ENCODE measurements at regions not wholly inside any gene's neighbourhood (a gene's known extent, or its start where the extent isn't known, plus 50 kb on each side); places are given as distances from the start of the nearest gene placed in this dataset.
"Not testable (repeated sequence)": the region's sequence is repeated elsewhere in the genome, so short reads cannot be mapped to it uniquely, and the experiment has no call there.

DNA sequence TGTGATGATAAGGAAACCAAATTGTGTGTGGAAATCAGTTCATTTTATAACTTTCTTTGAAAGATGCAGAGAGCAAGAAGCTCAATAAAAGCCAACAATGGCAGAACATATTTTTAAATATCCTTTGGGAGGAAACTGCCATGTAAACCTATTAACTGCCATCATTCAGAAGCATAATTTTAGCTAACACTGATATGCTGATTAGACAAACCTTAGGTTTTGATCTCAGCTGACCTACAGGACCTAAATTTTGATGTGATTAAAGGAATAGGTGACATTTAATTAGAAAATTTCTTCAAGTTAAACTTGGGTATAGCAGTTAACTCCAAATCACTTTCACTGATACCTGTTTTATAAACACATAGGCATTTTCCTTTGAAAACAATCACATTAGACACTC lies 187.1 kb downstream of the TFAP2B start:
- Mint-ChIP-seq H3K36me3 (no peaks in the 10 kb centered on the region), H3K27ac (no peak overlapping the region), H3K4me3 (no peak overlapping the region), H3K9me3 (peaks cover 13% of the 10 kb centered on the region), H3K4me1 (no peaks in the 10 kb centered on the region)
- no peak for DNase-seq (ENCODE audit: low spot score in 2 of 2)
- no peak for ATAC-seq

DNA sequence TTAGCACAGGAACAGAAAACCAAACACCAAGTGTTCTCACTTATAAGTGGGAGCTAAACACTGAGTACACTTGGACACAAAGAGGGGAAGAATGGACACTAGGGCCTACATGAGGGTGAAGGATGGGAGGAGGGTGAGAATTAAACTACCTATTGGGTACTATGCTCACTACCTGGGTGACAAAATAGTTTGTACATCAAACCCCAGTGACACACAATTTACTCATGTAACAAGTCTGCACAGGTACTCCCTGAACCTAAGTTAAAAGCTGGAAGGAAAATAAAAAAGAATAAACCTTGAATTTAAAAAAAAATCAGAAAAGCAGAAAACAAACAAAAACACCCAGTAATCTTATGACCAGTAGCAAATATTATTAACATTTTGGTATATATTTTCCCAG lies 188.6 kb downstream of the TFAP2B start:
- H3K4me1 Mint-ChIP-seq: no peaks in the 10 kb centered on the region
- H3K36me3 Mint-ChIP-seq: no peaks in the 10 kb centered on the region
- no peak overlapping the region for H3K27ac Mint-ChIP-seq
- no peak overlapping the region for H3K4me3 Mint-ChIP-seq
- no peak for DNase-seq (ENCODE audit: low spot score in 2 of 2)
- ATAC-seq: no peak
- H3K9me3 Mint-ChIP-seq: peaks cover 5% of the 10 kb centered on the region

DNA sequence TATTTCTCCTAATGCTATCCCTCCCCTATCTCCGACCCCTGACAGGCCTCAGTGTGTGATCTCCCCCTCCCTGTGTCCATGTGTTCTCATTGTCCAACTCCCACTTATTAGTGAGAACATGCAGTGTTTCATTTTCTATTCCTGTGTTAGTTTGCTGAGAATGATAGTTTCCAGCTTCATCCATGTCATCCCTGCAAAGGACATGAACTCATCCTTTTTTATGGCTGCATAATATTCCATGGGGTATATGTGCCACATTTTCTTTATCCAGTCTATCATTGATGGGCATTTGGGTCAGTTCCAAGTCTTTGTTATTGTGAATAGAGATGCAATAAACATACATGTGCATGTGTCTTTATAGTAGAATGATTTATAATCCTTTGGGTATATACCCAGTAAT lies 190.0 kb downstream of the TFAP2B start:
- not testable (repeated sequence) for H3K4me3 Mint-ChIP-seq; H3K27ac Mint-ChIP-seq; DNase-seq (ENCODE audit: low spot score in 2 of 2); ATAC-seq; H3K9me3 Mint-ChIP-seq; H3K4me1 Mint-ChIP-seq; H3K36me3 Mint-ChIP-seq

GRCh38 chr6:51013376-51013775 lies 194.7 kb downstream of the TFAP2B start:
- Mint-ChIP-seq H3K9me3 (peaks cover 4% of the 10 kb centered on the region), H3K4me3 (no peak overlapping the region), H3K27ac (no peak overlapping the region), H3K36me3 (no peaks in the 10 kb centered on the region), H3K4me1 (no peaks in the 10 kb centered on the region)
- DNase-seq (ENCODE audit: low spot score in 2 of 2) (no peak), ATAC-seq (no peak)

DNA sequence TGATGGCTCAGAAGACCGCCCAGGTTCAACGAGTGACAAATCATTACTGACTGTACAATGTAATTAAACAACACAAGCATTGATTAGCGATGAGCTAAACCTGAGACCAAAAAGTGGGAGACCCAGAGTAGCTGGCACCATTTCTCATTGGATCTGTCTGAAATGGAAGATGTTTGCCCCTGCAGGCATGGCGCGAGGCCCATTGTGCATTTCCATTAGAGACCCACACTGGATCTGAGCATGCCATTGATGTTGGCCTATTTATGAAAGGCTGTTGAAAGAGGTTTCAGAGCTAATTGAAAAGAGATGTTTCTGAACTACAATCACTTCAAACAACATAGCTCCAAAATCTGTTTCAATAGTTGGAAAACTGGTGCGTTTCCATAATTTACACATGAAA lies 196.7 kb downstream of the TFAP2B start:
- Mint-ChIP-seq H3K4me1 (no peaks in the 10 kb centered on the region), H3K4me3 (no peak overlapping the region), H3K9me3 (peaks cover 4% of the 10 kb centered on the region), H3K27ac (no peak overlapping the region), H3K36me3 (no peaks in the 10 kb centered on the region)
- ATAC-seq (no peak), DNase-seq (ENCODE audit: low spot score in 2 of 2) (no peak)

- Mint-ChIP-seq H3K4me1 (no peaks in the 10 kb centered on the region), H3K9me3 (peaks cover 4% of the 10 kb centered on the region), H3K4me3 (no peak overlapping the region), H3K27ac (no peak overlapping the region), H3K36me3 (no peaks in the 10 kb centered on the region)
- ATAC-seq (no peak), DNase-seq (ENCODE audit: low spot score in 2 of 2) (no peak)
Measured at GRCh38 chr6:51016489-51016888, 197.8 kb downstream of the TFAP2B start.

DNA sequence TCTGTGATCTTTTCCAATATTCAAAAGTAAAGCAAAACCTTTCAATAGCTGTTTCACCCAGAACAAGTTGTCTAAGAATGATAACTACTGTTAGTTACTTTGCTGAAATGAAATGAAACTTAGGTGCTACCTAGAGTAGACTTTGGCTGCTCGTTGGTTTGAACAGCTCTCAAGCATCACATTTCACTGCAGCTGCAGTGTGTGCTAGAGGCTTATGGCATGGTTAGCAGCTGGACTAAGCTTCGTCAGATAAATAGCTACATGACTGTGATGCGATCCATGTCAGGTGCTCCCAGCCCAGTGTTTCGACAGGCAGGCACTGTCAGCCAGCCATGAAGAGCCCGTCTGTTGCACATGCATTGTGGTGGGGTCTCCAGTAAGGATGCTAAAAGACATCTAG lies 201.1 kb downstream of the TFAP2B start:
- ATAC-seq (no peak), DNase-seq (ENCODE audit: low spot score in 2 of 2) (no peak)
- Mint-ChIP-seq H3K9me3 (peaks cover 2% of the 10 kb centered on the region), H3K4me1 (no peaks in the 10 kb centered on the region), H3K27ac (no peak overlapping the region), H3K4me3 (no peak overlapping the region), H3K36me3 (no peaks in the 10 kb centered on the region)

DNA sequence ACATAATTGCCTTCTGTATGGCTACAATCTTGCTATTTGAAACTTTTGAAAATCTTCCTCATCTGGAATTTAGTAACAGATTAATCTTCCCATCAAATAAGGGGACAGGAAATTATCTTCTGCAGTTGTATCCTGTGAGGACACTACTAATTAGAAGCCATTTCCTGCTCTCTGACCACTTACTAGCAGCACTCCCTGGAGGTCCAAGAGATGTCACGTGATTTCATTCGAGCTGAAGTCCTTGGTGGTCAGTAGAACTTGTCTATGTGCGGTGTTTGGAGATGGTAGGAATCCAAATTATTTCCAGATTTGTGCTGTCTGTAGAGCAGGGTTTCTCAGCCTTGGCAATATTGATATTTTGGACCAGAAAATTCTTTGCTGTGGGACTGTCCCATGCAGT lies 202.5 kb downstream of the TFAP2B start:
- H3K27ac Mint-ChIP-seq: no peak overlapping the region
- ATAC-seq (no peak), DNase-seq (ENCODE audit: low spot score in 2 of 2) (no peak)
- no peak overlapping the region for H3K4me3 Mint-ChIP-seq
- H3K36me3 Mint-ChIP-seq: no peaks in the 10 kb centered on the region
- H3K9me3 Mint-ChIP-seq: peaks cover 5% of the 10 kb centered on the region
- no peaks in the 10 kb centered on the region for H3K4me1 Mint-ChIP-seq

GRCh38 chr6:51024126-51024525 lies 205.5 kb downstream of the TFAP2B start:
- no peak for DNase-seq (ENCODE audit: low spot score in 2 of 2)
- no peak overlapping the region for H3K27ac Mint-ChIP-seq
- H3K36me3 Mint-ChIP-seq: no peaks in the 10 kb centered on the region
- H3K9me3 Mint-ChIP-seq: peaks cover 6% of the 10 kb centered on the region
- ATAC-seq: no peak
- no peaks in the 10 kb centered on the region for H3K4me1 Mint-ChIP-seq
- no peak overlapping the region for H3K4me3 Mint-ChIP-seq

DNA sequence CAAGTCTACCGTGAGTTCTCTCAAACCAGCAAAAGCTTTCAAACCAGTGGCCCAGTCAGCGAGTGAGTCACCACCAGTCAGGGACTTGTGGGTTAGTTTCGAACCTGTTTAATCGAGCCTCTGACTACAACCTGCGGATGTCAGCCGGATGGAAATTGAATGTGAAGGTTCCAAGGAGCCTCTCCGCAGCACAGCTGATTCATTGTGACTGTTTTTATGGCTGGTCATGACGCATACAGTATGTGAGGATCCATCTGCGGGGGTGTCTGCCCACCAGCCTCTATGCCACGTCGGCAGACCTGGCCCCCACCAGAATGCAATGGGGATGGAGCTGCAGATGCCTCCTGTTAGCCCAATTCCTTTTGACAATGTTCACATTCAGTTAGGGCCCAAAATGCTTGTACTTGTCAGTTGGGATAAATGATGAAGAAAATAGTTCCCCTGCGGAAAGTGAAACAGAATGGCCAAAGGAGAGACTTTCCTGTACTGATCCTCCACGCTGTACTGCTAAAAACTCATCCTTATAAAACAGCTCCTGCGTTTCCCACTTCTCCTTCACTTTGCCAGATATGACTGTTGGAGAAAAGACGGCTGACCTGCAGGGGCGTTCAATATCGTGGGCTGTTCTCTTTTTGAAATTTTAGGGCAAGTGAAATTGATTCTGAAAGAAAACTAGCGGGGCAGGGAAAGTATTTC lies 206.6 kb downstream of the TFAP2B start:
- no peak overlapping the region for H3K4me3 Mint-ChIP-seq
- ATAC-seq (no peak), DNase-seq (ENCODE audit: low spot score in 2 of 2) (no peak)
- no peaks in the 10 kb centered on the region for H3K36me3 Mint-ChIP-seq
- no peak overlapping the region for H3K27ac Mint-ChIP-seq
- H3K9me3 Mint-ChIP-seq: peaks cover 6% of the 10 kb centered on the region
- H3K4me1 Mint-ChIP-seq: no peaks in the 10 kb centered on the region

DNA sequence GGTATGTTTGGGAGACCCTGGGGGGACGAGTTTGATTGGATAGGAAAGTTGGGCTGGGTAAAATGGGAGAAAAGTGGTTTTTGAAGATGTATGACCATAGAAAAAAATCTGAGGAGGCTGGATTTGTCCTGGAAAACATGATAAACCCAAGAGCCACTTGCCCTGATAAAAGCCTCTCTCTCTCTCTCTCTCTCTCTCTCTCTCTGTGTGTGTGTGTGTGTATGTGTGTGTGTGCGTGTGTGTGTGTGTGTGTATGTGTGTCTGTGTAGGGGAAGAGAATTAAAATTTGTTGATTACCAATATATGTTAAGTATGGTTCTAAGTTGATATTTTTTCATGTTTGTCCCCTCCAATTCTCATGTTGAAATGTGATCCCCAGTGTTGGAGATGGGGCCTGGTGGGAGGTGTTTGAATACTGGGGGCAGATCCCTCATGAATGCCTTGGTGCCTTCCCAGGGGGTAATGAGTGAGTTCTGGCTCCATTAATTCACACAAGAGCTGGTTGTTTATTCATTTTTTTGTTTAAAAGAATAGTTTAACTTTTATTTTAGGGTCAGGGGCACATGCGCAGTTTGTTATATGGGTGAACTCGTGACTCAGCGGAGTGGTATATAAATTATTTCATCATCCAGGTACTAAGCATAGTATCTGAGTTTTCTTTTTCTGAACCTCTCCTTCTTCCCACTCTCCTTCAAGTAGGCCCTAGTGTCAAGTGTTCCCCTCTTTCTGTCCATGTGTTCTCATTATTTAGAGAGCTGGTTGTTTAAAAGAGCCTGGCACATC lies 208.8 kb downstream of the TFAP2B start:
- no peak for ATAC-seq
- Mint-ChIP-seq H3K27ac (no peak overlapping the region), H3K4me3 (no peak overlapping the region), H3K9me3 (peaks cover 6% of the 10 kb centered on the region), H3K36me3 (no peaks in the 10 kb centered on the region), H3K4me1 (no peaks in the 10 kb centered on the region)
- DNase-seq (ENCODE audit: low spot score in 2 of 2): no peak

- Mint-ChIP-seq H3K36me3 (no peaks in the 10 kb centered on the region), H3K4me3 (no peak overlapping the region), H3K4me1 (no peaks in the 10 kb centered on the region), H3K9me3 (peaks cover 6% of the 10 kb centered on the region), H3K27ac (no peak overlapping the region)
- ATAC-seq (no peak), DNase-seq (ENCODE audit: low spot score in 2 of 2) (no peak)
Measured at GRCh38 chr6:51028276-51028675, 209.6 kb downstream of the TFAP2B start.

- no peaks in the 10 kb centered on the region for H3K4me1 Mint-ChIP-seq
- H3K27ac Mint-ChIP-seq: no peak overlapping the region
- H3K9me3 Mint-ChIP-seq: peaks cover 6% of the 10 kb centered on the region
- H3K36me3 Mint-ChIP-seq: no peaks in the 10 kb centered on the region
- H3K4me3 Mint-ChIP-seq: no peak overlapping the region
- ATAC-seq: no peak
- no peak for DNase-seq (ENCODE audit: low spot score in 2 of 2)
Measured at GRCh38 chr6:51029561-51029960, 210.9 kb downstream of the TFAP2B start.

DNA sequence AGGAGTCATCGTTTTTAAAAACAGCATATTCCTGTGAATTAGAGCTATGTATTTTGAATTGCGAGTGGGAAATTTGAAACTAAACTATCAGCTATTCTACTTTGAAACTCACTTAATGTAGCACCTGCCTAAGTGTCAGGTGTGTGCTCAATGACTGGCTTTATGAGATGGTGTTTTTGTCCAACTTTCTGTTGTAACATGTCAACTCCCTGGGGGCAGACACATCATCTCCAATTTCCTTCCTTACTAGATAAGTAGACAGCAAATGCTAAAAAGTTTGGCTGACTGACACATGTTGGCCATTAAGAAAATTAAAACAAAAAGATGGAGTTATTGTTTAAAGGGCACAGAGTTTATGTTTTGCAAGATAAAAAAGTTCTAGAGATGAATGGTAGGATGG lies 226.9 kb downstream of the TFAP2B start:
- no peaks in the 10 kb centered on the region for H3K4me1 Mint-ChIP-seq
- ATAC-seq (no peak), DNase-seq (ENCODE audit: low spot score in 2 of 2) (no peak)
- H3K9me3 Mint-ChIP-seq: no peaks in the 10 kb centered on the region
- H3K4me3 Mint-ChIP-seq: no peak overlapping the region
- H3K27ac Mint-ChIP-seq: no peak overlapping the region
- no peaks in the 10 kb centered on the region for H3K36me3 Mint-ChIP-seq

GRCh38 chr6:51049288-51049982 lies 230.8 kb downstream of the TFAP2B start:
- no peaks in the 10 kb centered on the region for H3K4me1 Mint-ChIP-seq
- H3K27ac Mint-ChIP-seq: no peak overlapping the region
- ATAC-seq (no peak), DNase-seq (ENCODE audit: low spot score in 2 of 2) (no peak)
- no peak overlapping the region for H3K4me3 Mint-ChIP-seq
- H3K9me3 Mint-ChIP-seq: peaks cover 12% of the 10 kb centered on the region
- H3K36me3 Mint-ChIP-seq: no peaks in the 10 kb centered on the region

Measured in stimulated activated effector memory CD8-positive, alpha-beta T cell treated with anti-CD3 and anti-CD28 coated beads, Interleukin-12 subunit alpha, Interleukin-12 subunit beta, amount 100 ng/mL, for 72 hours (primary cell).